Dendritic cell treated with granulocyte-macrophage colony-stimulating factor and Interleukin-4, amounts not matched to agents 40 ng/mL and 50 ng/mL, for 4 days (primary cell): ENCODE measurements at regions not wholly inside any gene's neighbourhood (a gene's known extent, or its start where the extent isn't known, plus 50 kb on each side); places are given as distances from the start of the nearest gene placed in this dataset.

ENCODE experiments used
- H3K27ac Mint-ChIP-seq: one replicate; pipeline ENCODE4 v1.8.0; 2022; ENCODE audit warnings: mild to moderate bottlenecking, mixed read lengths
- H3K27me3 Mint-ChIP-seq: one replicate; pipeline ENCODE4 v1.8.0; 2022; ENCODE audit warnings: mild to moderate bottlenecking, mixed read lengths
- H3K36me3 Mint-ChIP-seq: one replicate; pipeline ENCODE4 v1.8.0; 2022; ENCODE audit warnings: low read depth, mixed read lengths
- H3K4me1 Mint-ChIP-seq: one replicate; pipeline ENCODE4 v1.8.0; 2022; ENCODE audit warnings: low read depth, mixed read lengths
- H3K4me3 Mint-ChIP-seq: one replicate; pipeline ENCODE4 v1.8.0; 2022; ENCODE audit warnings: mild to moderate bottlenecking, moderate library complexity, mixed read lengths
- H3K9me3 Mint-ChIP-seq: one replicate; pipeline ENCODE4 v1.8.0; 2022; ENCODE audit warnings: mixed read lengths
- intact Hi-C: fragments of 100-400 bp; cut with micrococcal nuclease; formaldehyde crosslinking; loops from one replicate; pipeline ENCODE4 v1.15.0; 2022

GRCh38 chr5:125005266-125005665 lies 258.8 kb upstream of the ZNF608 start:
- H3K9me3 Mint-ChIP-seq, result no peaks in the 10 kb centered on the region
- intact Hi-C loops, result no loop called here
- H3K4me3 Mint-ChIP-seq, result no peak overlapping the region

GRCh38 chr5:125006011-125006685 lies 259.7 kb upstream of the ZNF608 start:
- Mint-ChIP-seq H3K27ac (no peak overlapping the region), H3K9me3 (no peaks in the 10 kb centered on the region), H3K4me1 (peaks cover 5% of the 10 kb centered on the region), H3K27me3 (peaks cover 9% of the 10 kb centered on the region), H3K36me3 (no peaks in the 10 kb centered on the region), H3K4me3 (no peak overlapping the region)
- intact Hi-C loops, result no loop called here

More at GRCh38 chr5:125005266-125005665, 258.8 kb upstream of the ZNF608 start:
- Mint-ChIP-seq H3K27ac (no peak overlapping the region), H3K4me1 (peaks cover 5% of the 10 kb centered on the region), H3K27me3 (peaks cover 16% of the 10 kb centered on the region), H3K36me3 (no peaks in the 10 kb centered on the region)

GRCh38 chr5:125010356-125010755 lies 263.9 kb upstream of the ZNF608 start:
- Mint-ChIP-seq H3K4me3 (no peak overlapping the region), H3K36me3 (no peaks in the 10 kb centered on the region), H3K27me3 (no peaks in the 10 kb centered on the region), H3K4me1 (no peaks in the 10 kb centered on the region), H3K27ac (no peak overlapping the region), H3K9me3 (no peaks in the 10 kb centered on the region)
- intact Hi-C loops, result no loop called here

DNA sequence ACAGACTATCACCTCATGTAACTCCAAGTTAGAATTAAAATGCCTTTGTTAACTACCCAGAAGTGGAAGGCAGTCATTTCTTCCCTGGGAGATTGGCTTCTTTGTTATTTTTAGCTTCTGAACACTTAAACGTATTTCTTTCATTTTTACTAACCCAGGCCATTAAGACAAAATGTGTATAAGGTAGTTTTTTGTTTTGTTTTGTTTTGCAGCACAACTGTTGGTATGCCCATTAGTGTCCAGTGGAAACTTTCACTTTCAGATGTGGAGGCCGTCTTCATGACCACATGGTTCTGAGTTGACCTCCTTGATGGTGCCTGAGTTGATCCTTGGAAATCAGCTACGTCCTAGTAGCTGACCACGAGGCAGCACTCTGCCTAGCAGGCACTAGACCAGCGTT lies 264.6 kb upstream of the ZNF608 start:
- no peaks in the 10 kb centered on the region for H3K9me3 Mint-ChIP-seq
- no peaks in the 10 kb centered on the region for H3K36me3 Mint-ChIP-seq
- H3K27ac Mint-ChIP-seq, result no peak overlapping the region
- H3K4me1 Mint-ChIP-seq, result no peaks in the 10 kb centered on the region
- intact Hi-C loops, result no loop called here
- no peak overlapping the region for H3K4me3 Mint-ChIP-seq
- H3K27me3 Mint-ChIP-seq, result no peaks in the 10 kb centered on the region

DNA sequence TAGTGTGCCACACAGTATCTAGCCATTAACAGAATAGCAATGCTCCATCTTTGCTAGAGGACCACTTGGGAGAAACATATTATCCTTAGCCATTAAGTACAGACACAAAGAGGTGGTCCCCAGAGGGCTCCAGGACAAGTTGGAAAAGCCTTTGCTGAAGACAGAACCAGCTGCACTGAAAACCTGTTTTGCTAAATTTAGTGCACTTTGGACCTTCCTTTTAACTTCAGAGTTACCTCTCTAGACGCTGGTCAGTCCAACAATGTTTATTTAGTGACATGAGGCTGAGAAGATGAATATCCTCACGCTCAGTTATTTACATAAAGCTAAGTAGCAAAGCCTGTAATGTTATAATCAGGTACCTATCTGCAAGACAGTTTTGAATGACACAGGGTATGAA lies 265.0 kb upstream of the ZNF608 start:
- H3K27me3 Mint-ChIP-seq, result peaks cover 1% of the 10 kb centered on the region
- H3K36me3 Mint-ChIP-seq, result no peaks in the 10 kb centered on the region
- no peak overlapping the region for H3K27ac Mint-ChIP-seq
- no peaks in the 10 kb centered on the region for H3K4me1 Mint-ChIP-seq
- intact Hi-C loops, result no loop called here
- no peaks in the 10 kb centered on the region for H3K9me3 Mint-ChIP-seq
- no peak overlapping the region for H3K4me3 Mint-ChIP-seq

DNA sequence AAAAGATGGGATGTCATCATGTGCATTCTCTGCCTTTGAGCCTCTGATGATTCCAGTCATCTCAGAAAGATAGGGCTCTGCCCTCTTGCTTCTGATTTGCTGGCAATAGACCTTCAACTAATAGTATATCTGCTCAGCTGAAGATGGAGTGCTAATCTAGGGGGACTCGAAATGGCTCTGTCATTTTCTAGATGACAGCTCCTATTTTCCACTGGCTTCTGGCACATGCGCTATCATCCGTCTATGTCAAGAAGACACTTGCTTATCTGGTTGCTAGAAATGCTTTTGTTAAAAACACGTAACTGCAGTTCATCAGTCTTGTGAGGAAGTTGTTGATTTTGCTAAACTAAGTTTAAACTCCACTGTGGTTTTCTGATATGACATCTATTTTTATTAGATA lies 265.5 kb upstream of the ZNF608 start:
- Mint-ChIP-seq H3K27ac (no peak overlapping the region), H3K4me1 (no peaks in the 10 kb centered on the region), H3K27me3 (peaks cover 1% of the 10 kb centered on the region), H3K36me3 (no peaks in the 10 kb centered on the region), H3K4me3 (no peak overlapping the region), H3K9me3 (no peaks in the 10 kb centered on the region)
- intact Hi-C loops, result no loop called here

DNA sequence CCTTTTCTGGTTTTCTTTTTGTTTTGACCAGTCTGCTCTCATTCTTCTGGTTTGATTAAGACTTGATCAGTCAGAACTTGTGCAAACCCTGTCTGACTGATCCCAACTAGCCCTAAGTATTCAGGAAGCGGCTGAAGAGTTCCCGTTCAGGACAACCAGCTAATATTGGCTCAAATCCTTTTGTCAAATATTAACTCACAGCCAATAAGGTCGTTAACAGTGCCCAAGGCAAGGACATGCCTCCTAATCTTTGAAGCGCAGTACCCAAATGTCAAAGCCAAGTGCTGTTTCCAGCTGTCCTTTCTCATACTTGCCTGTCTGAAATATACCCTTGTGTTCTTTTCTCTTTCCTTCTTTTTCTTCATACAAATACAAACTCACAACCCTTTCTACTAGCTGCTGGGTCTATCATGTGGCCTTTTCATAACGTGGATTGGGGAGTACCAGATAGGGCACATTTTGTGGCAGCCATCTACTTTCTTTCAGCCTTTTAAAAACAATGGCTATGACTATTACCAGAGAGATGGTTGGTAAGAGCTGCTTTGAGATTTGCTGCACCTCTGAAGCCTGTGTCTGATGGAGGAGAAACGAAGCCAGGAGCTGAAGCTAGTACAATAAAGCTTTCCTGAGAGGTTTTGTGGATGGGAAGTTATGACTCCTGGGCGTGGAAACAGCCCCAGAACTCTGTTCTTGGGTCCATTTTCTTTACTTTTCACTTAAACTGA lies 266.4 kb upstream of the ZNF608 start:
- Mint-ChIP-seq H3K27ac (no peak overlapping the region), H3K27me3 (peaks cover 1% of the 10 kb centered on the region), H3K4me3 (no peak overlapping the region), H3K36me3 (no peaks in the 10 kb centered on the region), H3K4me1 (no peaks in the 10 kb centered on the region), H3K9me3 (peaks cover 4% of the 10 kb centered on the region)
- intact Hi-C loops, result no loop called here

- Mint-ChIP-seq H3K4me3 (no peak overlapping the region), H3K4me1 (no peaks in the 10 kb centered on the region), H3K36me3 (no peaks in the 10 kb centered on the region), H3K9me3 (peaks cover 6% of the 10 kb centered on the region), H3K27ac (no peak overlapping the region), H3K27me3 (peaks cover 1% of the 10 kb centered on the region)
- intact Hi-C loops, result no loop called here
These were observed 267.8 kb upstream of the ZNF608 start for GRCh38 chr5:125014202-125014601.

GRCh38 chr5:125017796-125018195 lies 271.4 kb upstream of the ZNF608 start:
- H3K9me3 Mint-ChIP-seq, result peaks cover 6% of the 10 kb centered on the region
- no peaks in the 10 kb centered on the region for H3K4me1 Mint-ChIP-seq
- H3K4me3 Mint-ChIP-seq, result no peak overlapping the region
- intact Hi-C loops, result no loop called here
- H3K36me3 Mint-ChIP-seq, result no peaks in the 10 kb centered on the region
- peaks cover 3% of the 10 kb centered on the region for H3K27me3 Mint-ChIP-seq
- H3K27ac Mint-ChIP-seq, result no peak overlapping the region

- Mint-ChIP-seq H3K27ac (no peak overlapping the region), H3K36me3 (no peaks in the 10 kb centered on the region), H3K4me1 (no peaks in the 10 kb centered on the region), H3K9me3 (no peaks in the 10 kb centered on the region), H3K4me3 (no peak overlapping the region), H3K27me3 (peaks cover 1% of the 10 kb centered on the region)
- intact Hi-C loops, result no loop called here
These were observed 277.2 kb upstream of the ZNF608 start for GRCh38 chr5:125023673-125024072.

- no peaks in the 10 kb centered on the region for H3K4me1 Mint-ChIP-seq
- no peak overlapping the region for H3K27ac Mint-ChIP-seq
- intact Hi-C loops, result no loop called here
These were observed 280.7 kb upstream of the ZNF608 start for GRCh38 chr5:125026867-125027731.

GRCh38 chr5:125032286-125032685 lies 285.8 kb upstream of the ZNF608 start:
- Mint-ChIP-seq H3K27me3 (peaks cover 14% of the 10 kb centered on the region), H3K9me3 (no peaks in the 10 kb centered on the region), H3K4me1 (no peaks in the 10 kb centered on the region), H3K4me3 (no peak overlapping the region), H3K36me3 (no peaks in the 10 kb centered on the region), H3K27ac (no peak overlapping the region)
- intact Hi-C loops, result no loop called here

More at GRCh38 chr5:125026867-125027731, 280.7 kb upstream of the ZNF608 start:
- H3K4me3 Mint-ChIP-seq, result no peak overlapping the region
- H3K36me3 Mint-ChIP-seq, result no peaks in the 10 kb centered on the region
- peaks cover 6% of the 10 kb centered on the region for H3K27me3 Mint-ChIP-seq
- H3K9me3 Mint-ChIP-seq, result no peaks in the 10 kb centered on the region

GRCh38 chr5:125033602-125034001 lies 287.2 kb upstream of the ZNF608 start:
- no peaks in the 10 kb centered on the region for H3K36me3 Mint-ChIP-seq
- intact Hi-C loops, result no loop called here
- no peak overlapping the region for H3K27ac Mint-ChIP-seq
- H3K9me3 Mint-ChIP-seq, result no peaks in the 10 kb centered on the region
- H3K4me1 Mint-ChIP-seq, result no peaks in the 10 kb centered on the region
- H3K27me3 Mint-ChIP-seq, result peaks cover 15% of the 10 kb centered on the region
- no peak overlapping the region for H3K4me3 Mint-ChIP-seq

DNA sequence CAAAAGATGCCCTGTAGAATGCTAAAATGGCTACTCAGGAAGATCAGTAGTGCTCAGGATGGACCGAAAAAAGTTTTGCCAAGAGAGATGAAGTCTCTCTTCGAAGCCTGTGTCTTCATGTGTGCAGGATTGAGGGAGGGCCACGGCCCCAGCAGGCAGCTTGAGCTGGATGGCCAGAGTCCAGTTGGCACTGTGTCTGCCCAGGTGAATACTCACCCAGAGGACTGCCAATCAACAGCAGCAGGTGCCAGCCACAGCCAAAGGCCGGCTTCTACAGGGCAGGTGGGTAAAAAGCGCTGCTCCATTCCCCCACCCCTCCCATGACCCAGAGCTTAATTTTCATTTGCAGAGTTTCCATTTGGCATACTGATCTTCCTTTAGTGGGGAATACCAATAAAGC lies 287.9 kb upstream of the ZNF608 start:
- Mint-ChIP-seq H3K4me1 (no peaks in the 10 kb centered on the region), H3K9me3 (no peaks in the 10 kb centered on the region), H3K27ac (no peak overlapping the region), H3K4me3 (no peak overlapping the region), H3K27me3 (peaks cover 15% of the 10 kb centered on the region), H3K36me3 (no peaks in the 10 kb centered on the region)
- intact Hi-C loops, result no loop called here
